ENCODE measurements at regions not wholly inside any gene's neighbourhood (a gene's known extent, or its start where the extent isn't known, plus 50 kb on each side); places are given as distances from the start of the nearest gene placed in this dataset.

DNA sequence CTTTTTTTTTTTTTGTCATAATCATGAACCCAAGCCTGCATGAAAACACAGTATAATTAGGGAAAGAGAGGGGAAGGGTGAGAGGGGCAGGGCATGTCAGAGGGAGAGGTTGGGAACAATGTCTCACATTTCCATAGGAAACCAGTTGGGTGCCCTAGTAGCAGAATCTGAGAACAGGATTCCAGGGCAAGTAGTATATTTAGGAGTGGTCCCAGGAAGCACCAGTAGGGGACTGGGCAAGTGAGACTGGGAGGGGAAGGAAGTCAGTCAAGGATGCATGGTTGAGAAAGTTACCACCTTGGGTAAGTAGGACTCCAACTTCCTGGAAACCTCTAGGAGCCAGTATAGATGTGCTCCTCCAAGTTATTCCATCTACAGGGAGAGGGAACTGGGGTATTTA lies 88.6 kb upstream of the MAFB start:
- Mint-ChIP-seq H3K27me3 (no peaks in the 10 kb centered on the region), H3K4me1 (peaks cover 5 to 15% (median 12%) of the 10 kb centered on the region in 3 donors), H3K9me3 (no peaks in the 10 kb centered on the region), H3K27ac (no peak overlapping the region), H3K4me3 (no peak overlapping the region), H3K36me3 (no peaks in the 10 kb centered on the region)

GRCh38 chr20:40778894-40779496 lies 90.0 kb upstream of the MAFB start:
- Mint-ChIP-seq H3K4me3 (peak overlapping the region in 3 of 4 donors; percentile 30 to 57 (median 44)), H3K36me3 (no peaks in the 10 kb centered on the region), H3K4me1 (peaks cover 5 to 15% (median 12%) of the 10 kb centered on the region in 3 donors), H3K27me3 (no peaks in the 10 kb centered on the region), H3K27ac (peak overlapping the region in 1 of 3 donors; percentile 32), H3K9me3 (no peaks in the 10 kb centered on the region)

DNA sequence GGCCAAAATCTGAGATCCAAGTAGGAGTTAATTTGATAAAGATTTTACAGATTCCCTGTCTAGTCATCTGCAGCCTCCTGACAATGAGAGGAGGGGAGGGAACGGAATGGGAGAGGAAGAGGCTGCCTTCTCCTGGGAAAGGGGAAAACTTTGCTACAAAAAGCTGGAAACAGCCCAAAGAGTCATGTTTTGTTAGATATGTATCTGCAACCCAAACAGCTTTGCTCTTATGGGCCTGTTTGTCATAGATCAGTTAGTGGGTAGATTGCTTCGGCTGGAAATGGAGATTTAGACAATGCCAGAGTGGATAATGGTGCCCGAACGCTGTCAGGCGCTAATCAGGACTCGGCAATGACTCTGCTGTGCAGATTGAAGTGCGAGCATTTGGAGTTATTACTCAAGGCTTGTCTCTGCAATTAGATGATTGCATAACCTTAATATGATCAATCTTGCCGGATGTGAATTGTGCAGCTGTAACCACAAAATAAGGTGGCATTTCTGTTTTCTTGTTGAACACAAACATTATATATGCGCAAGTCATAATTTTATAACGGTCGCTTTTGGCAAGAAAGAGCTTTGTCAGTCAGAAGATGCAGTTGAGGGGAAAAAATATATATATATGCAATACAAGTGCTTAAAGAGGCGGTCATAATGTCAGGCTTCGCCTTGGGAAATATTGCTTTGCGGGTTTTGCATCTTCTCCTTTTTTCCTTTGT lies 92.4 kb upstream of the MAFB start:
- H3K27me3 Mint-ChIP-seq = no peaks in the 10 kb centered on the region
- no peak overlapping the region for H3K27ac Mint-ChIP-seq
- H3K36me3 Mint-ChIP-seq = no peaks in the 10 kb centered on the region
- no peaks in the 10 kb centered on the region for H3K9me3 Mint-ChIP-seq
- H3K4me1 Mint-ChIP-seq = peaks cover 5 to 12% (median 7%) of the 10 kb centered on the region in 3 donors
- H3K4me3 Mint-ChIP-seq = no peak overlapping the region

- Mint-ChIP-seq H3K27me3 (no peaks in the 10 kb centered on the region), H3K4me1 (peaks cover 5 to 12% (median 7%) of the 10 kb centered on the region in 3 donors), H3K36me3 (no peaks in the 10 kb centered on the region), H3K4me3 (no peak overlapping the region), H3K27ac (no peak overlapping the region), H3K9me3 (no peaks in the 10 kb centered on the region)
Measured at GRCh38 chr20:40782043-40782368, 93.0 kb upstream of the MAFB start.

DNA sequence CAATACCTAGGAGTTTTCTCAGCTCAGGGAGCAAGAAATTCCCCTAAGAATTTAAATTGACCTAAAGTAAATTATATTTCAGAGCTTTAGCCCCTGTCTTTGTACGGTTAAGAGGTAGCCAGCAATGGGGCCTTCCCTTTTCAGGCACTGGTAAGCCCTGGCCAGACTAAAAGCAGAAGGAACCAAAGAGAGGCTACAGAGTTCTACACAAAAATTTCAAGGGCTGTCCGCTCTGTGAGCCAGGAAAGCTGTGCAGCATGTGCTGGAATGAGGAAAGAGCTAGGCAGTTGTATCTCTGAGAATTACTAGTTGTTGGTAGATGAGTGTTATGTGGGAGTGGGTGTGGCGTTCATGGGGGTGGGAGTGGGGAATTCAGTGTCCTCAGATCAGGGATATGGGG lies 96.3 kb upstream of the MAFB start:
- Mint-ChIP-seq H3K9me3 (peaks cover 0 to 2% (median under 1%) of the 10 kb centered on the region in 3 donors), H3K4me3 (no peak overlapping the region), H3K27me3 (no peaks in the 10 kb centered on the region), H3K36me3 (no peaks in the 10 kb centered on the region), H3K4me1 (no peaks in the 10 kb centered on the region), H3K27ac (no peak overlapping the region)

GRCh38 chr20:40786336-40786735 lies 97.3 kb upstream of the MAFB start:
- Mint-ChIP-seq H3K4me3 (no peak overlapping the region), H3K36me3 (no peaks in the 10 kb centered on the region), H3K27me3 (no peaks in the 10 kb centered on the region), H3K4me1 (no peaks in the 10 kb centered on the region), H3K27ac (no peak overlapping the region), H3K9me3 (peaks cover 0 to 2% (median 2%) of the 10 kb centered on the region in 3 donors)

DNA sequence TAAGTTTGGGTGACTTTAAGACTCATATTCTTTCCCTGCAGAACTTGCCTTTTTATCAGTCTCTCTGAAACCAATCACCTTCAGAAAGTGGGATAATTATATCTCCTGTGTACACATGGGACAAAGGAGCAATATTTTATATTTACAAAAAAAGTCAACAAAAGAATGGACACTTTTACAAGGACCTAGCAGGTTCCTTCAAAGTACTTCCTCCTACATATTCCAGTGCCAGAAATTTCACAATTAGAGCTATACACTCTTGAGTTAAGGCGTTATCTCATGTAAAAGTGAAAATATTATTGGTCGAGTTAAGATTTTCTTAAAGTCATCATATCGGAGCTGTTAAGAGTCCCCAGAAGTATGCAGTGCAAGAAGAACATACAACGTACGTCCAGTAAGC lies 98.9 kb upstream of the MAFB start:
- peaks cover 0 to 2% (median 2%) of the 10 kb centered on the region in 3 donors for H3K9me3 Mint-ChIP-seq
- no peak overlapping the region for H3K27ac Mint-ChIP-seq
- no peaks in the 10 kb centered on the region for H3K4me1 Mint-ChIP-seq
- no peaks in the 10 kb centered on the region for H3K36me3 Mint-ChIP-seq
- H3K4me3 Mint-ChIP-seq = no peak overlapping the region
- H3K27me3 Mint-ChIP-seq = peaks cover 1% of the 10 kb centered on the region

DNA sequence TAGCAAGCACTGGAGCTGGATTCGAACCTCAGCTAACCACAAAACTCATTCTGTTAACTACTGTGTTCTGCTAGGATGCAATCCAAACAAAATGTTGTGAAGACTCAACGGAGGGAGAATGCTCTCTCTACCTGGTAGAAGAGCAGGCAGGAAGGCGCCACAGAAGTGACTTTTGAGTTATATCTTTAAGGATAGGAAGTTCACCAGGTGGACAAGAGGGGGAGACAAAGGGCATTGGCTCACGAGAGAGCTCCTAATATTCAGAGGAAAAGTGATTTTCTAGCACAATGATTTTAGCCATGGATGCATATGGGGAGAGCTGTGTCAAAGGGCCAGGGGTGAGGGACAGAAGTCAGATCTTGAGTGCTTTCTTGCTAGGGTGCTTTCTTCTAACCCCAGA lies 108.4 kb upstream of the MAFB start:
- no peaks in the 10 kb centered on the region for H3K36me3 Mint-ChIP-seq
- H3K9me3 Mint-ChIP-seq = peaks cover 0 to 1% (median 0%) of the 10 kb centered on the region in 3 donors
- peaks cover 9% of the 10 kb centered on the region for H3K27me3 Mint-ChIP-seq
- no peaks in the 10 kb centered on the region for H3K4me1 Mint-ChIP-seq
- H3K27ac Mint-ChIP-seq = no peak overlapping the region
- no peak overlapping the region for H3K4me3 Mint-ChIP-seq

DNA sequence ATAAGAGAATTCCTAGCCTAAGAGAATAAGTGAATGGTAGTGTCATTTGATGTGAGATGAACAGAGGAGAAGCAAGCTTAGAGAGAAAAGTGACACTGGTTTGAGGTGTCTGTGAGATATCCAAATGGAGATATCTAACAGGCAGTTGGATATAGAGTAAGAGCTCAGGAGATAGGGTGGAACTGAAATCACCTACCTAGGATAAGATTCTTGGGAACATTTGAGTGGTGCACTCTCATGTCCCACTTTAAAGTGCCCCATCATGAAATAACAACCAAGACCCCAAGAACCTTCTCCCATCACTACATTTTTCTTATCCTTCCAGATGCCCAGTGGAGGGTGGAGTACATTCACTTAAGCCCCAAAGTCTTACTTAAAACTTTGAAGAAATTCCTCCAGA lies 109.0 kb upstream of the MAFB start:
- Mint-ChIP-seq H3K9me3 (peaks cover 0 to 1% (median 0%) of the 10 kb centered on the region in 3 donors), H3K4me1 (no peaks in the 10 kb centered on the region), H3K4me3 (no peak overlapping the region), H3K27ac (no peak overlapping the region), H3K36me3 (no peaks in the 10 kb centered on the region), H3K27me3 (peaks cover 9% of the 10 kb centered on the region)

GRCh38 chr20:40802886-40803285 lies 113.8 kb upstream of the MAFB start:
- Mint-ChIP-seq H3K27me3 (peaks cover 10% of the 10 kb centered on the region), H3K36me3 (no peaks in the 10 kb centered on the region), H3K9me3 (peaks cover 0 to 2% (median 0%) of the 10 kb centered on the region in 3 donors), H3K4me3 (no peak overlapping the region), H3K4me1 (no peaks in the 10 kb centered on the region), H3K27ac (no peak overlapping the region)

- H3K27me3 Mint-ChIP-seq = peaks cover 10% of the 10 kb centered on the region
- peaks cover 0 to 2% (median 0%) of the 10 kb centered on the region in 3 donors for H3K9me3 Mint-ChIP-seq
- H3K4me3 Mint-ChIP-seq = peak overlapping the region in 1 of 4 donors; percentile 80
- H3K4me1 Mint-ChIP-seq = no peaks in the 10 kb centered on the region
- H3K27ac Mint-ChIP-seq = no peak overlapping the region
- no peaks in the 10 kb centered on the region for H3K36me3 Mint-ChIP-seq
Measured at GRCh38 chr20:40803381-40803780, 114.3 kb upstream of the MAFB start.

DNA sequence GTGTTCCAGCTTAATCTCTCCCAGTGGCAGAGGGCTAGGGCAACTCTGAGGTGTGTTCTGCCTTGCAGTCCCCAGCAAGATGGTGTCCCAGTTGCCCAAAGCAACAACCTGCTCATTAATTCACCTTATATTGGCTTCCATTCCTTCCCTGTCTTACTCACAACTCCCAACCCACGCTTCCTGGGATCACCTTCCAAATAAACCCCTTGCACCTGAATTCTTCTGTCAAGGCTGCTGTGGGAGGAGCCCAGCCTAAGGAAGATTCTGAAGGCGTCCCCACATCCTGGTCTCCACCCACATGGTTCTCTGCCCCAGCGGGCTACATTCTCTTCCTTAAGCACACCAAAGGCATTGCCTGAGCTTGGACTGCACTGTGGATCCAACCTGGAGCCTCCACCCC lies 116.6 kb upstream of the MAFB start:
- Mint-ChIP-seq H3K4me1 (no peaks in the 10 kb centered on the region), H3K36me3 (no peaks in the 10 kb centered on the region), H3K9me3 (peaks cover 0 to 2% (median 0%) of the 10 kb centered on the region in 3 donors), H3K4me3 (no peak overlapping the region), H3K27me3 (peaks cover 10% of the 10 kb centered on the region), H3K27ac (no peak overlapping the region)

- Mint-ChIP-seq H3K9me3 (peaks cover 0 to 2% (median 0%) of the 10 kb centered on the region in 3 donors), H3K4me1 (no peaks in the 10 kb centered on the region), H3K27me3 (peaks cover 7% of the 10 kb centered on the region), H3K4me3 (no peak overlapping the region), H3K36me3 (no peaks in the 10 kb centered on the region), H3K27ac (no peak overlapping the region)
Measured at GRCh38 chr20:40806929-40807820, 118.1 kb upstream of the MAFB start.

DNA sequence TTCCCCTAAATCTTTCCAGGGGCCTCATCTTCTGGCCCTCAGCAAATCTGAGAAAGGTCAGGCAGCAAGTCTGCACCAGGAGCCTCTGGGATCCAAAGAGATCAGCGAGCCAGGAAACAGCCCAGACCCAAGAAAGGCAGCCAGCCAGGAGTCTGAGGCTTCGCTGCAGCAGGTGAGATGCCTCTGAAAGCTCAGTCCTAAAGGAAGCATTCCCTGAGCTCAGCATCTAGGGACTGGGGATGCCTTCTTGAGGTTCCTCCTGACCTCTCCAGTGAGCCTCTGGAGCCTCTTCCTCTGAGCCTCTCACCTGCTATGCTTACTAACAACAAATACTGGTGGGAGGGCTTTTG lies 118.8 kb upstream of the MAFB start:
- Mint-ChIP-seq H3K4me1 (no peaks in the 10 kb centered on the region), H3K27me3 (peaks cover 7% of the 10 kb centered on the region), H3K36me3 (no peaks in the 10 kb centered on the region), H3K27ac (no peak overlapping the region), H3K4me3 (no peak overlapping the region), H3K9me3 (peaks cover 0 to 2% (median 0%) of the 10 kb centered on the region in 3 donors)

- Mint-ChIP-seq H3K4me3 (no peak overlapping the region), H3K9me3 (peaks cover 0 to 2% (median 0%) of the 10 kb centered on the region in 3 donors), H3K27ac (no peak overlapping the region), H3K36me3 (no peaks in the 10 kb centered on the region), H3K27me3 (peaks cover 6% of the 10 kb centered on the region), H3K4me1 (no peaks in the 10 kb centered on the region)
Measured at GRCh38 chr20:40808936-40809335, 119.9 kb upstream of the MAFB start.
